HG02970 (cell line): ENCODE measurements at regions not wholly inside any gene's neighbourhood (a gene's known extent, or its start where the extent isn't known, plus 50 kb on each side); places are given as distances from the start of the nearest gene placed in this dataset.

Experiments used
- ATAC-seq: cut with Tn5 transposase; IDR thresholded peaks from one replicate; pipeline ENCODE4 v1.9.1; 2021; ENCODE audit warnings: mild to moderate bottlenecking, moderate library complexity, moderate number of reproducible peaks; ENCODE audit not compliant: unreplicated experiment, low FRiP score

GRCh38 chr5:96287136-96287535, 145.9 kb downstream of the PCSK1 start:
- no peak for ATAC-seq

- no peak for ATAC-seq
These were observed 147.2 kb downstream of the PCSK1 start for GRCh38 chr5:96285823-96286222.

- ATAC-seq, result no peak
These were observed 148.2 kb downstream of the PCSK1 start for GRCh38 chr5:96284727-96285389.

GRCh38 chr5:96283589-96283988, 149.5 kb downstream of the PCSK1 start:
- ATAC-seq, result no peak

- ATAC-seq, result no peak
These were observed 151.0 kb downstream of the PCSK1 start for GRCh38 chr5:96282020-96282419.

- ATAC-seq, result no peak
These were observed 152.1 kb downstream of the PCSK1 start for GRCh38 chr5:96280946-96281393.

GRCh38 chr5:96279801-96280542, 153.1 kb downstream of the PCSK1 start:
- no peak for ATAC-seq

- ATAC-seq, result no peak
These were observed 154.1 kb downstream of the PCSK1 start for GRCh38 chr5:96278981-96279380.

- no peak for ATAC-seq
These were observed 158.0 kb downstream of the PCSK1 start for GRCh38 chr5:96275051-96275450.

- ATAC-seq, result no peak
These were observed 167.6 kb downstream of the PCSK1 start for GRCh38 chr5:96265487-96265886.

- no peak for ATAC-seq
These were observed 169.0 kb downstream of the PCSK1 start for GRCh38 chr5:96264047-96264446.

- ATAC-seq, result no peak
These were observed 170.9 kb downstream of the PCSK1 start for GRCh38 chr5:96262105-96262504.

GRCh38 chr5:96260009-96260408, 173.0 kb downstream of the PCSK1 start:
- ATAC-seq, result no peak

GRCh38 chr5:96259151-96259772, 173.8 kb downstream of the PCSK1 start:
- ATAC-seq, result no peak

- no peak for ATAC-seq
These were observed 174.4 kb downstream of the PCSK1 start for GRCh38 chr5:96258692-96259091.

- no peak for ATAC-seq
These were observed 175.1 kb downstream of the PCSK1 start for GRCh38 chr5:96257904-96258303.

- ATAC-seq, result no peak
These were observed 176.1 kb downstream of the PCSK1 start for GRCh38 chr5:96256795-96257470.

- no peak for ATAC-seq
These were observed 177.9 kb downstream of the PCSK1 start for GRCh38 chr5:96254980-96255691.

GRCh38 chr5:96253140-96253539, 179.9 kb downstream of the PCSK1 start:
- no peak for ATAC-seq

GRCh38 chr5:96252596-96252995, 180.5 kb downstream of the PCSK1 start:
- no peak for ATAC-seq
